ENCODE measurements at regions not wholly inside any gene's neighbourhood (a gene's known extent, or its start where the extent isn't known, plus 50 kb on each side); places are given as distances from the start of the nearest gene placed in this dataset.

GRCh38 chr6:167547328-167547692 lies 222.4 kb downstream of the TTLL2 start:
- DNase-seq (ENCODE audit: low spot score) = no peak
- TF ChIP-seq CTCF (IDR thresholded peaks at IDR 0.05; ENCODE audit: extremely low read depth, missing control alignments) = no peak

- DNase-seq (ENCODE audit: low spot score) = no peak
- TF ChIP-seq CTCF (IDR thresholded peaks at IDR 0.05; ENCODE audit: extremely low read depth, missing control alignments) = no peak
These were observed 222.9 kb downstream of the TTLL2 start for GRCh38 chr6:167547751-167548150.

GRCh38 chr6:167548451-167548850 lies 223.6 kb downstream of the TTLL2 start:
- no peak for DNase-seq (ENCODE audit: low spot score)
- TF ChIP-seq CTCF (IDR thresholded peaks at IDR 0.05; ENCODE audit: extremely low read depth, missing control alignments) = no peak

- TF ChIP-seq CTCF (IDR thresholded peaks at IDR 0.05; ENCODE audit: extremely low read depth, missing control alignments) = no peak
- DNase-seq (ENCODE audit: low spot score) = no peak
These were observed 224.3 kb downstream of the TTLL2 start for GRCh38 chr6:167549213-167549612.

GRCh38 chr6:167550941-167551627 lies 226.2 kb downstream of the TTLL2 start:
- TF ChIP-seq CTCF (IDR thresholded peaks at IDR 0.05; ENCODE audit: extremely low read depth, missing control alignments) = no peak
- DNase-seq (ENCODE audit: low spot score) = no peak

- TF ChIP-seq CTCF (IDR thresholded peaks at IDR 0.05; ENCODE audit: extremely low read depth, missing control alignments) = no peak
- no peak for DNase-seq (ENCODE audit: low spot score)
These were observed 226.9 kb downstream of the TTLL2 start for GRCh38 chr6:167551628-167552257.

- no peak for TF ChIP-seq CTCF (IDR thresholded peaks at IDR 0.05; ENCODE audit: extremely low read depth, missing control alignments)
- no peak for DNase-seq (ENCODE audit: low spot score)
These were observed 227.4 kb downstream of the TTLL2 start for GRCh38 chr6:167552258-167552630.
